Ishikawa (cell line): ENCODE measurements at regions not wholly inside any gene's neighbourhood (a gene's known extent, or its start where the extent isn't known, plus 50 kb on each side); places are given as distances from the start of the nearest gene placed in this dataset.

Experiments used
- CEBPB ChIP-seq: IDR thresholded peaks from 2 replicates; pipeline ENCODE4 v1.6.1; 2012
- CREB1 ChIP-seq: IDR thresholded peaks from 2 replicates; pipeline ENCODE4 v1.6.1; 2012; ENCODE audit warnings: low read depth
- EGR1 ChIP-seq: IDR thresholded peaks from 2 replicates; pipeline ENCODE4 v1.6.1; 2012
- EP300 ChIP-seq: IDR thresholded peaks from 2 replicates; pipeline ENCODE4 v1.6.1; 2012; ENCODE audit warnings: borderline replicate concordance
- FOXM1 ChIP-seq: IDR thresholded peaks from 2 replicates; pipeline ENCODE4 v1.6.1; 2012; ENCODE audit warnings: low read depth, borderline replicate concordance
- MAX ChIP-seq: IDR thresholded peaks from 2 replicates; pipeline ENCODE4 v1.6.1; 2012
- NFIC ChIP-seq: IDR thresholded peaks from 2 replicates; pipeline ENCODE4 v1.6.1; 2012
- RAD21 ChIP-seq: IDR thresholded peaks from 2 replicates; pipeline ENCODE4 v1.6.1; 2012; ENCODE audit warnings: low read depth
- REST ChIP-seq: IDR thresholded peaks from 2 replicates; pipeline ENCODE4 v1.6.1; 2012; ENCODE audit warnings: low read depth, mild to moderate bottlenecking
- TAF1 ChIP-seq: IDR thresholded peaks from 2 replicates; pipeline ENCODE4 v1.6.1; 2012; ENCODE audit warnings: low read depth, mild to moderate bottlenecking
- TCF12 ChIP-seq: IDR thresholded peaks from 2 replicates; pipeline ENCODE4 v1.6.1; 2012; ENCODE audit warnings: low read depth
- TEAD4 ChIP-seq: IDR thresholded peaks from 2 replicates; pipeline ENCODE4 v1.6.1; 2012
- USF1 ChIP-seq: IDR thresholded peaks from 2 replicates; pipeline ENCODE4 v1.6.1; 2012
- YY1 ChIP-seq: IDR thresholded peaks from 2 replicates; pipeline ENCODE4 v1.6.1; 2012; ENCODE audit warnings: low read depth
- ZBTB7A ChIP-seq: IDR thresholded peaks from 2 replicates; pipeline ENCODE4 v1.6.1; 2012; ENCODE audit warnings: low read depth

GRCh38 chr20:58097429-58097828, 131.0 kb downstream of the ANKRD60 start:
- TF ChIP-seq NFIC, result no peak
- TF ChIP-seq YY1, result no peak
- TF ChIP-seq ZBTB7A, result no peak
- TF ChIP-seq RAD21, result no peak
- no peak for TF ChIP-seq TAF1
- no peak for TF ChIP-seq MAX
- no peak for TF ChIP-seq CREB1
- no peak for TF ChIP-seq USF1
- TF ChIP-seq EP300, result no peak
- no peak for TF ChIP-seq REST
- TF ChIP-seq TEAD4, result no peak
- no peak for TF ChIP-seq EGR1
- no peak for TF ChIP-seq FOXM1
- no peak for TF ChIP-seq TCF12
- no peak for TF ChIP-seq CEBPB

- TF ChIP-seq TAF1, result no peak
- TF ChIP-seq NFIC, result no peak
- no peak for TF ChIP-seq USF1
- no peak for TF ChIP-seq EGR1
Measured at GRCh38 chr20:58096880-58097423, 131.5 kb downstream of the ANKRD60 start.

- TF ChIP-seq TAF1, result no peak
- TF ChIP-seq TCF12, result no peak
- no peak for TF ChIP-seq EGR1
- TF ChIP-seq CEBPB, result no peak
- TF ChIP-seq MAX, result no peak
- no peak for TF ChIP-seq FOXM1
- TF ChIP-seq TEAD4, result no peak
- no peak for TF ChIP-seq ZBTB7A
- no peak for TF ChIP-seq NFIC
- TF ChIP-seq CREB1, result no peak
- no peak for TF ChIP-seq REST
- TF ChIP-seq USF1, result no peak
- no peak for TF ChIP-seq RAD21
- TF ChIP-seq YY1, result no peak
- TF ChIP-seq EP300, result no peak
Measured at GRCh38 chr20:58094698-58095097, 133.8 kb downstream of the ANKRD60 start.

GRCh38 chr20:58094160-58094559, 134.3 kb downstream of the ANKRD60 start:
- TF ChIP-seq RAD21, result no peak
- TF ChIP-seq YY1, result no peak
- TF ChIP-seq NFIC, result no peak
- no peak for TF ChIP-seq TEAD4
- no peak for TF ChIP-seq TAF1
- TF ChIP-seq EGR1, result no peak
- no peak for TF ChIP-seq TCF12
- no peak for TF ChIP-seq CEBPB
- no peak for TF ChIP-seq EP300
- TF ChIP-seq ZBTB7A, result no peak

- TF ChIP-seq EGR1 (no peak), USF1 (no peak), NFIC (no peak), CREB1 (no peak), MAX (no peak), TCF12 (no peak), ZBTB7A (no peak), TEAD4 (no peak), REST (no peak), EP300 (no peak), FOXM1 (no peak), RAD21 (no peak), YY1 (no peak), TAF1 (no peak), CEBPB (no peak)
Measured at GRCh38 chr20:58092871-58093270, 135.6 kb downstream of the ANKRD60 start.
